Ovary (tissue), 7 donors: ENCODE measurements at regions not wholly inside any gene's neighbourhood (a gene's known extent, or its start where the extent isn't known, plus 50 kb on each side); places are given as distances from the start of the nearest gene placed in this dataset.
A peak's percentile ranks its signal among the peaks of the same experiment; 100 is the strongest.

ENCODE experiments used
- DNase-seq, 5 donors: peaks; one replicate each; pipeline ENCODE4 v3.0.0-alpha.2; 2019 to 2020
- H3K27ac ChIP-seq, 2 donors: fragments of 200-600 bp; one replicate each; pipeline versions ENCODE4 v1.5.1 to v1.8.0; 2019 to 2022
- H3K27me3 ChIP-seq: fragments of 200-600 bp; one replicate; pipeline ENCODE4 v1.8.0; 2022
- H3K36me3 ChIP-seq: fragments of 200-600 bp; sonication (generic); one replicate; pipeline ENCODE4 v1.5.1; 2019
- H3K4me1 ChIP-seq: one replicate; pipeline ENCODE4 v1.8.1; 2013; ENCODE audit warnings: mild to moderate bottlenecking, moderate library complexity; ENCODE audit not compliant: insufficient read depth
- H3K4me3 ChIP-seq: fragments of 200-600 bp; sonication (generic); one replicate; pipeline ENCODE4 v1.5.1; 2017
- H3K9me3 ChIP-seq, 2 donors: fragments of 200-600 bp in 1 of 2; sonication (generic) in 1 of 2; one replicate each; pipeline versions ENCODE4 v1.5.1 to v1.8.1; 2013 to 2019; ENCODE audit warnings: mild to moderate bottlenecking in 1 of 2, moderate library complexity in 1 of 2
- CTCF ChIP-seq, 3 donors: fragments of 450-650 bp in 2 of 3; fragments of 200-600 bp in 1 of 3; IDR thresholded peaks; one replicate each; pipeline versions ENCODE4 v1.5.1 to v1.8.0; 2016 to 2022; ENCODE audit warnings: antibody characterized with exemption in 3 of 3, mild to moderate bottlenecking in 1 of 3
- EP300 ChIP-seq: sonication (generic); formaldehyde crosslinking; IDR thresholded peaks from one replicate; pipeline ENCODE4 v1.6.1; 2017; ENCODE audit warnings: antibody characterized with exemption
- POLR2A ChIP-seq: fragments of 450-650 bp; IDR thresholded peaks from one replicate; pipeline ENCODE4 v1.6.1; 2017; ENCODE audit warnings: antibody characterized with exemption, mild to moderate bottlenecking, moderate library complexity
- WGBS, 3 donors: extraction: QIAGEN DNeasy Blood & Tissue Kit in 1 of 3; methylation state at CpG; one replicate each; pipeline versions ENCODE4 v1.1.5 to v1.1.7; 2013 to 2017; 5-methylcytosine and 5-hydroxymethylcytosine counted together
- intact Hi-C, 4 donors: fragments of 100-400 bp; cut with DNase I; formaldehyde crosslinking; loops; one replicate each; pipeline versions ENCODE4 v1.11.0 to v1.15.1; 2022 to 2023
- donor health status: DM: no; HTN: no; CAD: no; lungs with moderate emphysema.
- donor health status: DM: no; HTN: no; CAD: no.
- donor health status: Bipolar disorder and iron deficiency.
- donor health status: DM: no; HTN: no; CAD: no.
- donor health status: DM: yes; HTN: yes; CAD: no.

GRCh38 chr4:129614611-129615010, 518.7 kb downstream of the C4orf33 start:
- no peaks in the 10 kb centered on the region for H3K4me1 ChIP-seq
- no peak overlapping the region for H3K27ac ChIP-seq
- H3K27me3 ChIP-seq, result no peaks in the 10 kb centered on the region
- no peaks in the 10 kb centered on the region for H3K36me3 ChIP-seq
- DNase-seq, result no peak
- 4 to 19% (median 7%) methylated on average over 3 of the region's 3 CpGs for WGBS, 3 donors
- TF ChIP-seq POLR2A, result no peak
- no peak for TF ChIP-seq EP300
- no peak for TF ChIP-seq CTCF (IDR thresholded peaks at IDR 0.05)
- no peak overlapping the region for H3K4me3 ChIP-seq
- no peaks in the 10 kb centered on the region for H3K9me3 ChIP-seq
- intact Hi-C loops, result no loop called here

- no peak overlapping the region for H3K27ac ChIP-seq
- H3K27me3 ChIP-seq, result no peaks in the 10 kb centered on the region
- H3K36me3 ChIP-seq, result no peaks in the 10 kb centered on the region
- no peaks in the 10 kb centered on the region for H3K4me1 ChIP-seq
- TF ChIP-seq POLR2A (no peak), CTCF (IDR thresholded peaks at IDR 0.05) (no peak), EP300 (no peak)
- 64 to 86% (median 70%) methylated on average over 2 of the region's 2 CpGs for WGBS, 3 donors
- H3K4me3 ChIP-seq, result no peak overlapping the region
- no peak for DNase-seq
- intact Hi-C loops, result no loop called here
- no peaks in the 10 kb centered on the region for H3K9me3 ChIP-seq
Observed at GRCh38 chr4:129622566-129622965, 526.6 kb downstream of the C4orf33 start.

- no peak overlapping the region for H3K27ac ChIP-seq
- no peaks in the 10 kb centered on the region for H3K36me3 ChIP-seq
- intact Hi-C loops, result no loop called here
- H3K4me3 ChIP-seq, result no peak overlapping the region
- no peaks in the 10 kb centered on the region for H3K9me3 ChIP-seq
- WGBS, 3 donors, result 31 to 44% (median 37%) methylated on average over 4 of the region's 4 CpGs
- no peaks in the 10 kb centered on the region for H3K27me3 ChIP-seq
- TF ChIP-seq POLR2A, result no peak
- H3K4me1 ChIP-seq, result no peaks in the 10 kb centered on the region
- no peak for DNase-seq
Observed at GRCh38 chr4:129623233-129623875, 527.4 kb downstream of the C4orf33 start.

GRCh38 chr4:129641179-129641578, 545.2 kb downstream of the C4orf33 start:
- Histone ChIP-seq H3K4me1 (no peaks in the 10 kb centered on the region), H3K4me3 (no peak overlapping the region), H3K27me3 (no peaks in the 10 kb centered on the region), H3K9me3 (no peaks in the 10 kb centered on the region), H3K27ac (no peak overlapping the region), H3K36me3 (no peaks in the 10 kb centered on the region)
- TF ChIP-seq CTCF (IDR thresholded peaks at IDR 0.05), result no peak
- no peak for TF ChIP-seq EP300
- intact Hi-C loops, result no loop called here
- 40 to 56% (median 52%) methylated on average over 5 of the region's 5 CpGs for WGBS, 3 donors
- peak in 1 of 5 donors; percentile 22 for DNase-seq

GRCh38 chr4:129645461-129645860, 549.5 kb downstream of the C4orf33 start:
- Histone ChIP-seq H3K4me3 (no peak overlapping the region), H3K36me3 (no peaks in the 10 kb centered on the region), H3K4me1 (no peaks in the 10 kb centered on the region), H3K27ac (no peak overlapping the region), H3K27me3 (no peaks in the 10 kb centered on the region), H3K9me3 (no peaks in the 10 kb centered on the region)
- TF ChIP-seq POLR2A, result no peak
- no peak for TF ChIP-seq CTCF (IDR thresholded peaks at IDR 0.05)
- TF ChIP-seq EP300, result no peak
- intact Hi-C loops, result no loop called here
- DNase-seq, result no peak
- WGBS, 3 donors, result 79 to 81% (median 80%) methylated on average over 3 of the region's 3 CpGs
